ENCODE measurements at regions not wholly inside any gene's neighbourhood (a gene's known extent, or its start where the extent isn't known, plus 50 kb on each side); places are given as distances from the start of the nearest gene placed in this dataset.
"Not testable (repeated sequence)": the region's sequence is repeated elsewhere in the genome, so short reads cannot be mapped to it uniquely, and the experiment has no call there.

DNA sequence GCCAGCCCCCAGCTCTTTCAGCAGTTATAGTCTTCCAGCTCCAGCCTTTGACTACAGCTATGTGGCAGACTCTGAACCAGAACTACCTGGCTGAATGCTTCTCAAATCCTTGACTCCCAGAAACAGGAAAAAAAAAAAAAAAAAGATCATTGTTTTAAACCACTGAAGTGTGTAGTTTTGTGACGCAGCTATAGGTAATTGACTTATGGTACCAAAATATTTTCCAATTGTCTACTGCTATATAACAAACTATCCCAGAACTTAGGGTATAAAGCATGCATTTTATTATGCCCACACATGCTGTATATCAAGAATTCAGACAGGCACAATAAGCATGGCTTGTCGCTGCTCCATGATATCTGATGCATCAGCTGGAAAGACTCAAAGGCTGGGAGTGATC is 127.1 kb upstream of the POC5 start:
- no peak for DNase-seq (ENCODE audit: low read depth)

DNA sequence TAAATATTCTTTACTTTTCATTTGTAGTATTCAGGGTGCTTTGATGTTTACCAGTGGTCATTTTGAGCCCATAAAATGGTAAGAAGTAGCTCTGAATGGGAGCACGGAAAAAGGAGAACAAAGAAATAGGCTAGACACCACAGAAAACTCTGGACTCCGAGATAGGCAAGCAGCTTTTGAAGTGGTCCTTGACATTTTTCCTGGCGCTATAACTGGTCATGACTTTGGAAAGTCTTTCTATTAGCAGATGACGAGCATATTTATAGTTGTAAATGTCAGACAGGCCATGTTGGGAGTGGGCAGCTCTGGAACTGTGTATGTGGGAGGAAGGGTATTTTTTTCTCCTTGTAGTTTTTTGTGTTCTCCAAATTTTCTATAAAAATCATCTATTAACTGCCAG is 126.1 kb upstream of the POC5 start:
- DNase-seq (ENCODE audit: low read depth) = no peak

DNA sequence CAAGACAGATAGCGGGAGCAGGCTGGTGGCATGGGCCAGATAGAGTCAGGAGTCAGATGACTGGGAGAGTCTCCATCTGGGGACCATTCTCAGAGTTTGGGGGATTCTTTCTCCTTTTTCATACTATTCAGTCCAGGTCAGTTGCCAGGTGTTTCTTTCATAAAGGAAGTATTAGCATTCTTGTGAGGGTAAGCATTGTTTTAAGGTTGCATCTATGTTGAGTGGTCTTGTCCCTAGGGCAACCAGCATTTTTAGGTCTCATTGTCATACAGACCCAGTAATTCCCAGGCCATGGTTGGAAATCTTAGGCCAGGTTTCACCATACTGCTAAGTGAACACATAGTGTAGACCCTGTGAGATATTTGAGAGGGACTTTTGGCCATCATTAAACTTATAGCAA is 122.3 kb upstream of the POC5 start:
- DNase-seq (ENCODE audit: low read depth) = no peak

DNA sequence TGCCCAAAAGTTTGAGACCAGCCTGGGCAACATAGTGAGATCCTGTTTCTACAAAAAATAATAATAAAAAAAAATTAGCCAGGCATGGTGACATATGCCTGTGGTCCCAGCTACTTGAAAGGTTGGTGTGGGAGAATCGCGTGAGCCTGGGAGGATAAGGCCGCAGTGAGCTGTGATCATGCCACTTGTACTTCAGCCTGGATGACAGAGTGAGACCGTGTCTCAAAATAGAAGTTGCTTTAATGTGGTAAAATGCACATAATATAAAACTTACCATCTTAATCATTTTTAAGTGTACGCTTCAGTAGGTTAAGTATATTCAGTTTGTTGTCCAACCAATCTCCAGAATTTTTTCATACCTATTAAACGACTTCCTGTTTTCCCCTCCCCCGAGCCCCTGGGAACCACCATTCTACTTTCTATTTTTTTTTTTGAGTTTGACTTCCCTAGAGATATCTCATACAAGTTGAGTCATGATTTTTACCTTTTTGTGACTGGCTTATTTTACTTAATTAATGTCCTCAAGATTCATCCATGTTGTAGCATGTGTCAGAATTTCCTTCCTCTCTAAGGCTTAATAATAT is 120.1 kb upstream of the POC5 start:
- no peak for DNase-seq (ENCODE audit: low read depth)

DNA sequence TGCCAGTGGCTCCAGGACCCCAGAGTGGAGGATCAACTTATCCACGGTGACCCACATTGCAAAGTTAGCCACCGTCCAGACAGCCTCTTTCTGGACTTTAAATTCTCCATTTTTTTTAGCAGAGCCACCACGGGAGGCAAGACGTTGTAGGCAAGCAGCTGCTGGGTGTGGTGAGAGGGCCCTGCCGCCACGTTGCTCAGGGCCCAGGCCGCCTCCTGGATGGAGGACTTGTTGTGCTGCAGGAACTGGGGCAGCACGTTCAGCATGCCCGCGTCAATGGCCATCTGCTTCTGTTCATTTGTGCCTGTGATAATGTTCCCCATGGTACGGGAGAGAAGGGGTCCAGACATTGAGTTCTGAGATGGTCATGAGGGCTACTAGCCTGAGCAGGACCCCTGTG is 114.3 kb upstream of the POC5 start:
- DNase-seq (ENCODE audit: low read depth) = no peak

DNA sequence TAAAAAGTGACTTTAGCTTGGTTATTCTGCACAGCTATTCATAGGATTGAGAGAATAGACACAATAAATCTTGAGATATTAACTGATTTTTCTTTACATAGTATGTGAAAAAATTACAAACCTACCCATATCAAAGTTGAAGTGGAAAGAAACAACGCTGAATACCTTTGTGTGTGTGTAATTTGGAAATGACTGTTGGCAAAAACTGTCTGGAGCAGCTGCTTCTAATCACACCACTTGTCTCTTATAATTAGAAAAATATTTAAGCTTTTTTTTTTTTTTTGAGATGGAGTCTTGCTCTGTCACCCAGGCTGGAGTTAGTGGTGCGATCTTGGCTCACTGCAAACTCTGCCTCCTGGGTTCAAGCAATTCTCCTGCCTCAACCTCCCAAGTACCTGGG is 110.8 kb upstream of the POC5 start:
- DNase-seq (ENCODE audit: low read depth) = no peak

DNA sequence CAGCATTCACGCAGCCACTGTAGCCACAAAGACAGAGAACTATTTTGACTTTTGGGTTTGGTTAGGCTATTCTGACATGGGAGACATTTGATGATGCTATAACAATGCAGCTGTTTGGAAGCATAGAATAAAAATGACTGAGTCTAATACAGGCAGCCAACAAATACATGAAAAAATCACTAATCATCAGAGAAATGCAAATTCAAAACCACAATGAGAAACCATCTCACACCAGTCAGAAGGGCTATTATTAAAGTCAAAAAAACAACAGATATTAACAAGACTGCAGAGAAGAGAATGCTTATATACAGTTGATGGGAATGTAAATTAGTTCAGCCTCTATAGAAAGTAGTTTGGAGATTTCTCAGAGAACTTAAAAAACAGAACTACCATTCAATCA is 107.1 kb upstream of the POC5 start:
- DNase-seq (ENCODE audit: low read depth) = no peak

DNA sequence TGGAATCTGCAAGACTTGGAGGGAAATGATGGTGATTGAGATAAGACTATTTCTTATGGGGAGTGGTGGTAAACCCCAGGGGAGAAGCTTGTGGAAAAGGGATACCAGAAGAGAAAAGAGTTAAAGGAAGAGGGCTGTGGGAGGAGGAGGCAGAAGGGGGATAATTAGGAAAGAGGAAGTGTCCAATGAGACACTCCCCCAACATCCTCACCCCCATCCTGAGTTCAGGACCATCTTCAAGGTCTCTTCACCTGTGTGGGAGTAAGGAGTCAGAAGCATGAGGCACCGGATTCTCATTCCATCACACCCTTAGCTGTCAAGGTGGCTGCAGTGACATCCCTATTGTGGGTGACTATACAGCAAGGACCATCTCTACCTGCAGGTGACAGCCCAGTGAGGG is 106.6 kb upstream of the POC5 start:
- no peak for DNase-seq (ENCODE audit: low read depth)

DNA sequence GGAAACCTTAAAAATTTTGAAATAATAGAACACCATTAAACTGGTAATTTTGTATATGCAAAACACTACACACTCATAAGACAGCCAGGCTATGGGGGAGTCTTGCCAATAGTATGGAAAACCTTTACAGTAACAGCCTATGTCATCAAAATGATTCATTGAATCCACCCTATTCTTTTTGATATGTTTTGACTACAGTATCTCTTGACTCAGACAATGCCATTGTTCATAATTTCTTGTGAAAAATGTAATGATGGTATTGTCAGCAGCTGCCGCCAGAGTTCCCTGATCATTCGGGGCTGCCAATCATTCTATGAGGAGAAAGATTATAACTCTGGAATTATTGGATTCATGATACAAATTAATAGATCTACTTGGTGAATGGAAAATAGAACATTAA is 101.4 kb upstream of the POC5 start:
- no peak for DNase-seq (ENCODE audit: low read depth)

DNA sequence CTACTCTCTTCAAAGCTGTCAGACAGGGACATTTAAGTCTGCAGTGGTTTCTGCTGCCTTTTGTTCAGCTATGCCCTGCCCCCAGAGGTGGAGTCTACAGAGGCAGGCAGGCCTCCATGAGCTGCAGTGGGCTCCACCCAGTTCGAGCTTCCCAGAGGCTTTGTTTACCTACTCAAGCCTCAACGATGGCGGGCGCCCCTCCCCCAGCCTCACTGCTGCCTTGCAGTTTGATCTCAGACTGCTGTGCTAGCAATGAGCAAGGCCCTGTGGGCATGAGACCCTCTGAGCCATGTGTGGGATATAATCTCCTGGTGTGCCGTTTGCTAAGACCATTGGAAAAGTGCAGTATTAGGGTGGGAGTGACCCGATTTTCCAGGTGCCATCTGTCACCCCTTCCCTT is 82.5 kb upstream of the POC5 start:
- not testable (repeated sequence) for DNase-seq (ENCODE audit: low read depth)

DNA sequence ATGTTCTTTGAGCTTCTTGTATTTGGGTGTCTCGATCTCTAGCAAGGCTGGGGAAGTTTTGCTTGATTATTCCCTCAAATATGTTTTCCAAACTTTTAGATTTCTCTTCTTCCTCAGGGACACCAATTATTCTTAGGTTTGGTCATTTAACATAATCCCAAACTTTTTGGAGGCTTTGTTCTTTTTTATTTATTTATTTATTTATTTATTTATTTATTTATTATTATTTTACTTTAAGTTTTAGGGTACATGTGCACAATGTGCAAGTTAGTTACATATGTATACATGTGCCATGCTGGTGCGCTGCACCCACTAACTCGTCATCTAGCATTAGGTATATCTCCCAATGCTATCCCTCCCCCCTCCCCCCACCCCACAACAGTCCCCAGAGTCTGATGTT is 52.1 kb upstream of the POC5 start:
- not testable (repeated sequence) for DNase-seq (ENCODE audit: low read depth)
